Testis (tissue), 2 donors: ENCODE measurements at regions not wholly inside any gene's neighbourhood (a gene's known extent, or its start where the extent isn't known, plus 50 kb on each side); places are given as distances from the start of the nearest gene placed in this dataset.

ENCODE experiments used
- DNase-seq: peaks from one replicate; pipeline ENCODE4 v3.0.0-alpha.2; 2019
- H3K27ac ChIP-seq, 2 donors: fragments of 200-600 bp; sonication (generic); one replicate each; pipeline ENCODE4 v1.5.1; 2019
- H3K27me3 ChIP-seq: fragments of 200-600 bp; sonication (generic); one replicate; pipeline ENCODE4 v1.5.1; 2019
- H3K36me3 ChIP-seq: fragments of 200-600 bp; sonication (generic); one replicate; pipeline ENCODE4 v1.5.1; 2017; ENCODE audit warnings: low read depth; ENCODE audit errors: missing control alignments
- H3K4me1 ChIP-seq: fragments of 200-600 bp; sonication (generic); one replicate; pipeline ENCODE4 v1.5.1; 2019
- H3K4me3 ChIP-seq, 2 donors: fragments of 200-600 bp; sonication (generic); one replicate each; pipeline ENCODE4 v1.5.1; 2017 to 2019
- H3K9me3 ChIP-seq: fragments of 200-600 bp; sonication (generic); one replicate; pipeline ENCODE4 v1.5.1; 2017
- POLR2A ChIP-seq: fragments of 450-650 bp; IDR thresholded peaks from one replicate; pipeline ENCODE4 v1.6.1; 2017; ENCODE audit warnings: antibody characterized with exemption, mild to moderate bottlenecking, moderate library complexity
- WGBS, 2 donors: methylation state at CpG; one replicate each; pipeline ENCODE4 v1.1.5; 2018; 5-methylcytosine and 5-hydroxymethylcytosine counted together
- intact Hi-C: fragments of 100-400 bp; cut with DNase I; formaldehyde crosslinking; loops from one replicate; pipeline ENCODE4 v1.15.1; 2023; ENCODE audit warnings: low total_unique reads
- TF ChIP-seq, protein P1 (sequence below), 3 experiments: fragments of 450-650 bp in 2 of 3; fragments of 200-600 bp in 1 of 3; sonication (generic) in 1 of 3; IDR thresholded peaks; one replicate each; pipeline ENCODE4 v1.5.1; 2016 to 2019; ENCODE audit warnings: antibody characterized with exemption in 3 of 3, mild to moderate bottlenecking in 2 of 3, moderate library complexity in 1 of 3

DNA sequence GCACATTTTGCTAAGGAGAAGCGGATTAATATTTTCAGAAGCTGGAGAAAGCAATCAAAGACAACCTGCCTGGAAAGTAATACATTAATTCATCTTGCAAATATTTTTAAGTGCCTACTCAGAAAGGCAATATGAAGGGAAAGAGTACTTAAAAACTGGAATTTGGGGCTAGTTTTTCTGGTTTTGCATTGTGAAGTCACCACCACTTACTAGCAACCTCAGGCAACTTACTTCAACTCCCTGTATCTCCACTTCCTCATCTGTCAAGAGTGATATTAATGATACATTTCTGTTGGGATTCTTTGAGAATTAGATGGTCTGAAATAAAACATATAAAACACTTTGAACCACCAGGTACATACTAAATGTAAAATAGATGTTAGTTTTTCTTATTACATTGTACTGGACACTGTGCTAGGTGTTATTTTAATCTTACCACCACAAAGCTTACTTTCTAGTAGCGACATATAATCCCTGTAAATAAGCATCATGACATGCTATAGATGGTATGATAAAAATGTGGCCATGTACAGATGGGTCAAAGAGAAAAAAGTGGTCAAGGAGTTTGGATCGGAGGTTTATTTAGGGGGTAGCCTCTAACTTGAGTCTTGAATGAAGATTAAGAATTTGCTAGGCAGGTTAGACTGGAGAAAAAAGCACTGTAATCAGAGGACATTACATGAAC, 101.2 kb downstream of the SPRY2 start:
- Histone ChIP-seq H3K27ac (no peak overlapping the region), H3K36me3 (no peaks in the 10 kb centered on the region), H3K4me1 (no peaks in the 10 kb centered on the region), H3K9me3 (no peaks in the 10 kb centered on the region), H3K27me3 (no peaks in the 10 kb centered on the region), H3K4me3 (no peak overlapping the region)
- intact Hi-C loops = no loop called here
- DNase-seq = no peak
- TF ChIP-seq POLR2A = no peak
- TF ChIP-seq, protein P1, sequence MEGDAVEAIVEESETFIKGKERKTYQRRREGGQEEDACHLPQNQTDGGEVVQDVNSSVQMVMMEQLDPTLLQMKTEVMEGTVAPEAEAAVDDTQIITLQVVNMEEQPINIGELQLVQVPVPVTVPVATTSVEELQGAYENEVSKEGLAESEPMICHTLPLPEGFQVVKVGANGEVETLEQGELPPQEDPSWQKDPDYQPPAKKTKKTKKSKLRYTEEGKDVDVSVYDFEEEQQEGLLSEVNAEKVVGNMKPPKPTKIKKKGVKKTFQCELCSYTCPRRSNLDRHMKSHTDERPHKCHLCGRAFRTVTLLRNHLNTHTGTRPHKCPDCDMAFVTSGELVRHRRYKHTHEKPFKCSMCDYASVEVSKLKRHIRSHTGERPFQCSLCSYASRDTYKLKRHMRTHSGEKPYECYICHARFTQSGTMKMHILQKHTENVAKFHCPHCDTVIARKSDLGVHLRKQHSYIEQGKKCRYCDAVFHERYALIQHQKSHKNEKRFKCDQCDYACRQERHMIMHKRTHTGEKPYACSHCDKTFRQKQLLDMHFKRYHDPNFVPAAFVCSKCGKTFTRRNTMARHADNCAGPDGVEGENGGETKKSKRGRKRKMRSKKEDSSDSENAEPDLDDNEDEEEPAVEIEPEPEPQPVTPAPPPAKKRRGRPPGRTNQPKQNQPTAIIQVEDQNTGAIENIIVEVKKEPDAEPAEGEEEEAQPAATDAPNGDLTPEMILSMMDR (IDR thresholded peaks at IDR 0.05) = no peak
- 84 to 89% methylated on average over 3 of the region's 3 CpGs for WGBS, 2 donors

DNA sequence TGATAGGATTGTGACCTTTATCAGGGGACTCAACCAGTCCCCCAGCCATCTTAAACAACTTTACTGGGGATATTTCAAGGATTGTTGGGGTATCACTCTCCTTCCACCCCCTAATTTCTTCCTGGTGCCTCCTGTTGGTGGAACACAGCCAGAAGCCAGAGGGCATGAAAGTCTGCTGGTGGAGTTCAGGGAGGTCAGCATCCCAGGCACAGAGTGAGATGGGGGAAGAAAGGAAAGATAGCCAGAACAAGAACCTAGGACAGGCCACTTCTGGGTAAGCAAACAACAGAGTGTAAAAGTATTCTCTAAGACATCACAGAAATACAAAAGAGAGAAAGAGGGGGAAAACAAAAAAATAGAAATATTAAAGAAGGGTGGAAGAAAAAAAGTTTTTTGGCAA, 101.8 kb downstream of the SPRY2 start:
- Histone ChIP-seq H3K27me3 (no peaks in the 10 kb centered on the region), H3K27ac (no peak overlapping the region), H3K4me3 (no peak overlapping the region), H3K9me3 (no peaks in the 10 kb centered on the region), H3K4me1 (no peaks in the 10 kb centered on the region), H3K36me3 (no peaks in the 10 kb centered on the region)
- intact Hi-C loops = no loop called here
- TF ChIP-seq, protein P1 (IDR thresholded peaks at IDR 0.05) = no peak
- TF ChIP-seq POLR2A = no peak
- DNase-seq = no peak

DNA sequence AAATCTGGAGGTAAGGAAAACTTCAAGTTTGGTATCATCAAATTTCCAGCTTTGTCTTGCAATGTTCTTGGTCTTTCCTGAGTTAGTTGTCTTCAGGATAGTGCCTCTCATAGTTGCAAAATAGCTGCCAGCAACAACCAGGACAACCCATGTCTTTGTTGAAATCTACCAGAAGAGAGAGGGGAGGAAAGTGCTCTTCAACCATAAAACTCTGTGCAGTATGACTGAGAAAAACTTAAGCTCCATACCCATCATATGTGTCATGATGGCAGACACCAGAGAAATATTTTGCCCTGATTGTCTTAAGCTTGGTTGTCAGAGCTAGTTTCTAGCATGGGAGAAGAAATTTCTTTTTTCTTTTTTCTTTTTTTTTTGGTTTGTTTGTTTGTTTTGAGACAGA, 103.3 kb downstream of the SPRY2 start:
- intact Hi-C loops = no loop called here
- no peaks in the 10 kb centered on the region for H3K27me3 ChIP-seq
- no peak for TF ChIP-seq POLR2A
- TF ChIP-seq, protein P1 (IDR thresholded peaks at IDR 0.05) = no peak
- H3K4me3 ChIP-seq = no peak overlapping the region
- no peaks in the 10 kb centered on the region for H3K4me1 ChIP-seq
- no peak for DNase-seq
- H3K27ac ChIP-seq = no peak overlapping the region
- H3K9me3 ChIP-seq = no peaks in the 10 kb centered on the region
- no peaks in the 10 kb centered on the region for H3K36me3 ChIP-seq

DNA sequence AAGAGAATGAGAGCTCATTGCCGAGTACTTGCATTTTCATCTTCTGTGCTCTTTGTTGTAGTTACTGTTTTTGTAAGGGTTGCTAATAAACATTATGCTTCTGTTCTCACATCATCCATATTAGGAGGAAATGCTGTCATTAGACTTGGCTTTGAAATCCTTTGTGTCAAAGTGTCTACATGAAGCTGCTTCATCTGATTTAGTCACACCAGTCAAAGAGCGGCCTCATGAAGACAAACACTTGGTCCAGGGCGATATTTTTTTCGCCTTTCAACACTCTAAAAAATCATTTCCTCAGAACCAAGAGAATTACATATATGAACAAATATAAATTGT, 105.0 kb downstream of the SPRY2 start:
- intact Hi-C loops = no loop called here
- DNase-seq = no peak
- Histone ChIP-seq H3K4me3 (no peak overlapping the region), H3K27me3 (no peaks in the 10 kb centered on the region), H3K9me3 (no peaks in the 10 kb centered on the region), H3K36me3 (no peaks in the 10 kb centered on the region), H3K4me1 (no peaks in the 10 kb centered on the region), H3K27ac (no peak overlapping the region)
- 83 to 86% methylated on average over 4 of the region's 4 CpGs for whole genome bisulfite sequencing, 2 donors
- TF ChIP-seq POLR2A = no peak

DNA sequence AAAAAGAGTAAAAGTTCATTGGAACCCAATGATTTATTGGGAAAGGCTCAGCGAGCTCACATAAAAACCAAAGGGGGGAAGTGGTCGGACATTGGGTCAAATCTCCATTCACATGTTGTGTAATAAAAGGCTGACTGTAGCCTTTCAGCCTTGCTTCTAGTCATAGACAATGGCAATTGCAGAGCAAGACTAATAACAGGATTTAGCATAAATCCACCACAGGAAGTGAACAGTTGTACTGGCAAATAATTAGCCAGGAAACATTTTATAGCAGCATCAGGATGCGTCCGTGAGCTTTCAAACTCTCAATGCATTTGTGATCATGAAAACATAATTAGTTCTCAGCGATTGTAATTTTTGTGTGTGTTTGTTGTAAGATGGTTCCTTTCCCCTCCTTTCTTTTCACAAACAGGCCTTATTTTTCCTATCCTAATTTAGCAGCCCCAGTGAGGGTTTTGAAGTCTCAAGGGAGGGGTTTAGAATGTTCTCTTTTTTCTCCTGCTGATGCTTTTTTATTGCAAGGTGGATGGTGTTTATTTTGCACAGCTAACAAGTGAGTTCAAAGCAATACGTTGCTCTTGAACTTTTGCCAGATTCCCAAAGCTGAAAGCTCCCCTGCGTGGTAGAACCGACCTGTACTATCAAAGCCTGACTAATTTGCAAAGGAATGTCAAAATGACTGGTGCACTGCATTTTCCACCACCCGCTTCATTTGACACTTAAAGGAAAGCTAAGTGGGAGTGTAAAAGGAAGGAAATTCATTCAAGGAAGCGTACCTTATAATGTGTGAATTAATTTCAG, 105.6 kb downstream of the SPRY2 start:
- no peak for DNase-seq

More for the DNA sequence above, 105.6 kb downstream of the SPRY2 start:
- Histone ChIP-seq H3K9me3 (no peaks in the 10 kb centered on the region), H3K27ac (no peak overlapping the region), H3K36me3 (no peaks in the 10 kb centered on the region), H3K4me1 (no peaks in the 10 kb centered on the region), H3K27me3 (no peaks in the 10 kb centered on the region), H3K4me3 (no peak overlapping the region)
- intact Hi-C loops = no loop called here
- 53% methylated on average over 10 of the region's 10 CpGs for WGBS, 2 donors
- no peak for TF ChIP-seq POLR2A
- TF ChIP-seq, protein P1 (IDR thresholded peaks at IDR 0.05) = no peak
